SKM-1 (cell line): ENCODE measurements at regions not wholly inside any gene's neighbourhood (a gene's known extent, or its start where the extent isn't known, plus 50 kb on each side); places are given as distances from the start of the nearest gene placed in this dataset.

ENCODE experiments used
- DNase-seq: peaks from one replicate; lab custom pipeline; 2025; ENCODE audit not compliant: unreplicated experiment; lab: John Stamatoyannopoulos, UW

GRCh38 chr9:108656566-108656965 lies 199.2 kb downstream of the ACTL7B start:
- no peak for DNase-seq

DNA sequence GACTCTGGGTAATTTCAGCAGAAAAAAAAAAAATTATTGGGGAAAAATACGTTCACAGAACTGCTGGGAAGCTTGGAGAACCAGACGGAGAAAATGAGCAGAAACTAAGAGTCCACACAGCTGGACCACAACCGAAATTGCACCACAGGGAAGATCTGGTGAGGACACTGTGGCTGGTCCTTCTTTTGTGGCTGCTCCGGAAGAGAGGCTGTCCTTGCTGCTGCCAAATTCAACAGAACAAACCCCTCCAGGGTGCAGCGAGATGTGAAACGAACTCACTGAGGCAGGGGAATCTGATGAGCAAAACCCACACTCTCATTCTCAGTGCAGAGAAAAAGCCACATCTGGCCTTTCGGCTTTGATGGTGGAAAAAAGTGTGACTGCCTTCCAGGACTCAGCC lies 200.0 kb downstream of the ACTL7B start:
- no peak for DNase-seq

DNA sequence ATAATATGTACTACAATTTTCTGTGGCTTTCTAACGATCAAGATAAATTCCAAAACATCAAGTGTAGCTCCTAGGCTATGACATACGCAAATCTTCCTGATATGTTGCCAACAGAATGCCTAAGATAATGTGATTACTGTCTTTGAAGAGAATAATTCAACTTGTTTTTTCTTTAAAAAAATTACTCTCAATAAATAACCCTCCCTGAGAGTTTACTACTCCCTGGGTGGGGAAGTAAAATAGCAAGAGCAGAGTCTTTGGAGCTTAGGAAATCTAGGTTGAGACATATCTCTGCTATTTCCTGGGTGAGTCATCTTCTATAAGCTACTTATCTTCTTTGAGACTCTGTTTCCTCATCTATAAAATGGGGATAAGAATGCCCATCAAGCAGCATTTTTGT lies 201.2 kb downstream of the ACTL7B start:
- no peak for DNase-seq

- no peak for DNase-seq
These were observed 202.9 kb downstream of the ACTL7B start for GRCh38 chr9:108652851-108653250.

DNA sequence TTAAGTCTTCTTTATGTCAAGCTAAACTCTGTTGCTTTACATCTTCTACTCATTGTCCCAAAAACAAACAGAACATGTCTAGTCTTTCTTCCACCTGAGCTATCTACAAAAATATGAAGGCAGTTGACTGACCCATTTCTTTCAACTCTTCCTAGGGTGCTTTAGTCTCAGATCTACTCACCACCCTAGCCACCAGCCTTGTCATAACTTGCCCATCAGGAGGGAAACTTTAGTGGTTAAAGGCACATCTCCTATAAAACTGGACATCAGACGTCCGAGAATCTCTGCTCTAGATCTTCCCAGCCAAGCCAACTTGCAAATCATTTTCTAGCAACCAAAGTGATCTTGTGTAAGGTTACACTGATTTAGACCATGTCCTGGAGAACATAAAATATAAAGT lies 205.0 kb downstream of the ACTL7B start:
- no peak for DNase-seq

GRCh38 chr9:108645520-108645919 lies 210.3 kb downstream of the ACTL7B start:
- DNase-seq: peak; percentile 18

DNA sequence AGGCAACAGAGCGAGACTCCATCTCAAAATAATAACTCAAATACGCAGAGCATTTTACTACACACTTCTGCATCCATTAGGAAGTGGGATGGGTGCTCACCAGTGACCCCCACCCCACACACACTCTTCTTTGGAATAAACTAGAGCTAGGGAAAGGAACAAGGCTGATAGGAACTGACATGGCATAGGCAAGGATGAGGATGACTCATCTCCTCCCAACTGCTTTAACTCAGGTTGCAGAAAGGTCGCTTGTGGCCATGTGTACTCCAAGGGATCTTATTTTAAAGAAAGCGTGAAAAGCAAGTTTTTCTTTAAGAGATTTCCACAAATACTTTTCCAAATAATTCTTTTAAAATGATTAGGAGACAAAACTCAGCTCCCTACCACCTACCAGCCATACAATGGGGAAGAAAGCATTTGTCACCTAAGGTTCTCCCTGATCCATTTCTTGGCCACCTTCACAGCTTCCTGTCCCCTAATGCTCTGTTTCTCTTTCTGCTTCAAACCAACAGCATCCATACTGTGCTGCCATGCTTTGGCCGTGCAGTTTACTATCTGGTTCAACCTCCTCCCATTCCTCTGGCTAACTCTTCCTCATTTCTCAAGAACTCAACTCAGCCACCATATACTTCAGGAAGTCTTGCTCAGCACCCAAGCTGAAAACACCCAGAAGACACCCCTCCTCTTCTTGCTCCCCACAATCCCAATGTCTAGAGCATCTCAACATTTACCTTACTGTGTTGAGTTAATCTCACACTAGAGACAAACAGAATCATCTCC lies 211.9 kb downstream of the ACTL7B start:
- no peak for DNase-seq

DNA sequence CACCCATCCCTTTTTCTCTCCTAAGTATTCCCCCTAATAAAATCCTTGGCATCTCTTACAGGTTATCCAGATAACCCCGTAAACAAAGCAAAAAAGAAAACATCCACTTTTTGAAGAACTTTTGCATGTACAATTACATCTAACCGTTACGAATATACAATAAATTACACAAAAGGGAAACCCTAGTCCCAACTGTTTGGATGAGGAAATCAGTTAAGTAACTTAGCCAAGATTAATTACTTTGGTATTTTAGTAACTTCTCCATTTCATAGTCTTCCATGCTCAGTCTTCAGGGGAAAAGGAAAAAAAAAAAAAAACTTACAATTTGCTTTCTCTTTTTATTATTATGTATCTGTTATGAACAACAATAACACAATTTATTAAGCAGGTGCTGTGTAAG lies 212.9 kb downstream of the ACTL7B start:
- peak; percentile 23 for DNase-seq

DNA sequence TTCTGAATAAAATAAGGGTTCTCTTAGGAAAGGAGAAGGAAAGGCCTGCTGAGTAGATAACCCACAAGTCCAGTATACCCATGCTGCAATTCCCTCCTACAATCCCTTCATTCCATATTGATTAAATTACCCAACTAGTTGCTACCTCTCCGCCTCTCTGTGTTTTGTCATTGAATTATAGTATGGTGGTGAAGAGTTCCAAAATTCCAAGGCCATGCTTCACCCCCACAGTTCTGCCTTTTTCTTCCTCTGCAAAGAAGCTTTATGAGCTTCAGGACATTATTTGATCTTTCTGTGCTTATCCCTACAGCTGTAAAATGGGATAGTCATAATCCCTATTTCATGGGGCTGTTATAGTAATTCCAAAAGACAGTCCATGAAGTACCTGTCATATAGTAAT lies 215.6 kb downstream of the ACTL7B start:
- DNase-seq: no peak

GRCh38 chr9:108639696-108640095 lies 216.1 kb downstream of the ACTL7B start:
- DNase-seq: no peak

GRCh38 chr9:108639091-108639490 lies 216.7 kb downstream of the ACTL7B start:
- no peak for DNase-seq

GRCh38 chr9:108637340-108637739 lies 218.4 kb downstream of the ACTL7B start:
- no peak for DNase-seq

DNA sequence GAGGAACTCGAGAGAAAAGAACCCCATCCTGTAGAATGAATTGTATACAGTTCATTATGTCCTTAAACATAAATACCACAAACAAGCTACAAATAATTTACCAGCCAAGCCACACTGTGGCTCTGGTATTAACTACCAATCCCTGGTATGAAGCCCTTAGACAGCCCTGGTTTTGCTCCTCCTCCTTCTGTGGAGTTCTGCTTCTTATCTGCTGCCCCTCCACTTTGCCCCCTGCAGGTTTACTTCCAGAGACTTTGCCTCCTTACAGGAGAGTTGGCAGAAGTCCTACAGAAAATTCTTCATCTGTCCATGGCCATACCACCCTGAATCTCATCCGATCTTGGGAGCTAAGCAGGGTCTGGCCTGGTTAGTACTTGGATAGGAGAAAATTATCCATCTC lies 219.8 kb downstream of the ACTL7B start:
- DNase-seq: no peak

GRCh38 chr9:108634672-108635462 lies 220.9 kb downstream of the ACTL7B start:
- DNase-seq: no peak

DNA sequence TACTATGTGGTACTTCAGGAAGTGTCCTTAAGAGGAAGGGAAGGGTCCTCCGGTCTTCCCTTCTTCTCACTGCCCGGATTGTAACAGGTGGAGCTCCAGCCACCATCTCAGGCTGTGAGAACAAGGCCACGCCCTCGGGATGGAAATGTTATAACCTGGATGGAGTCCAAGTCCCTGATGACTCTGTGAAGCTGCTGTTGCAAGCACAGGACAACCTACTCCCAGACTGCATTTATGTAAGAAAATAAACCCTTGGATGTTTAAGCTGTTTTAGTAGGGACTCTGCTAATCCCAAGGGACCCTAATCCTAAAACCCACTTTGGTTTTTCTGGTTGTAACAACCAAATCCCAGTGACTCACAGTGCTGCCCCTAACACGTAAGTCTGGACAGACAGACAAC lies 221.6 kb downstream of the ACTL7B start:
- no peak for DNase-seq

GRCh38 chr9:108631496-108632285 lies 224.1 kb downstream of the ACTL7B start:
- DNase-seq: no peak

- DNase-seq: no peak
These were observed 227.5 kb downstream of the ACTL7B start for GRCh38 chr9:108628316-108628715.

GRCh38 chr9:108626743-108627142 lies 229.0 kb downstream of the ACTL7B start:
- DNase-seq: no peak

- DNase-seq: peak; percentile 40
These were observed 233.6 kb downstream of the ACTL7B start for GRCh38 chr9:108621991-108622855.

- DNase-seq: no peak
These were observed 235.0 kb downstream of the ACTL7B start for GRCh38 chr9:108620767-108621166.
